ENCODE measurements at regions not wholly inside any gene's neighbourhood (a gene's known extent, or its start where the extent isn't known, plus 50 kb on each side); places are given as distances from the start of the nearest gene placed in this dataset.

DNA sequence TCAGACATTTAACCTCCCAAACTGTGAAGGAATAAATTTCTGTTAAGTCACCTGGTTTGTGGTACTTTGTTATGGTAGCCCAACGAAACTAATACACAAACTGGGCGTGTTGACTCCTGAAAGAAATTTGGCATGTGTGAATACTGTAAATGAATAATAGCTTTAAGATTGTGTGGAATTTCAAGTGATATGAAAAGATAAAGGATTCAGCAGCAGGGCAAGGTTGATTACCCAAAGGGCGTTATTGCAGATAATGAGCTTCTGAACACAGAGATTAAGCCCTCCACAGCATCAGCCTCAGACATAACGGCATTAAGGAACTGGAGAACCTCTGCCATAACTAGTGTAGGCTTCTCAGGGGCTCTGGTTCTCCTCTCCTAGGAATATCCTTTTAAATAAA is 451.5 kb upstream of the NECTIN3 start:
- TF ChIP-seq, protein P1, sequence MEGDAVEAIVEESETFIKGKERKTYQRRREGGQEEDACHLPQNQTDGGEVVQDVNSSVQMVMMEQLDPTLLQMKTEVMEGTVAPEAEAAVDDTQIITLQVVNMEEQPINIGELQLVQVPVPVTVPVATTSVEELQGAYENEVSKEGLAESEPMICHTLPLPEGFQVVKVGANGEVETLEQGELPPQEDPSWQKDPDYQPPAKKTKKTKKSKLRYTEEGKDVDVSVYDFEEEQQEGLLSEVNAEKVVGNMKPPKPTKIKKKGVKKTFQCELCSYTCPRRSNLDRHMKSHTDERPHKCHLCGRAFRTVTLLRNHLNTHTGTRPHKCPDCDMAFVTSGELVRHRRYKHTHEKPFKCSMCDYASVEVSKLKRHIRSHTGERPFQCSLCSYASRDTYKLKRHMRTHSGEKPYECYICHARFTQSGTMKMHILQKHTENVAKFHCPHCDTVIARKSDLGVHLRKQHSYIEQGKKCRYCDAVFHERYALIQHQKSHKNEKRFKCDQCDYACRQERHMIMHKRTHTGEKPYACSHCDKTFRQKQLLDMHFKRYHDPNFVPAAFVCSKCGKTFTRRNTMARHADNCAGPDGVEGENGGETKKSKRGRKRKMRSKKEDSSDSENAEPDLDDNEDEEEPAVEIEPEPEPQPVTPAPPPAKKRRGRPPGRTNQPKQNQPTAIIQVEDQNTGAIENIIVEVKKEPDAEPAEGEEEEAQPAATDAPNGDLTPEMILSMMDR (conservative IDR thresholded peaks at IDR 0.05): no peak
- no peak for TF ChIP-seq ZFX (IDR thresholded peaks at IDR 0.05)
